BLaER1 treated with 17β-estradiol and CSF1 and Interleukin-3, amounts not matched to agents 10 nM and 100 nM (cell line): ENCODE measurements at regions not wholly inside any gene's neighbourhood (a gene's known extent, or its start where the extent isn't known, plus 50 kb on each side); places are given as distances from the start of the nearest gene placed in this dataset.

Source experiments
- H3K27ac ChIP-seq, 11 experiments: shearing (Covaris generic); formaldehyde crosslinking; 2 replicates each; pipeline ENCODE4 v1.8.1; 2022
- H3K27me3 ChIP-seq, 11 experiments: shearing (Covaris generic); formaldehyde crosslinking; 2 replicates each; pipeline ENCODE4 v1.8.1; 2022
- H3K36me3 ChIP-seq, 11 experiments: shearing (Covaris generic); formaldehyde crosslinking; 2 replicates each; pipeline ENCODE4 v1.8.1; 2022
- H3K4me1 ChIP-seq, 10 experiments: shearing (Covaris generic); formaldehyde crosslinking; 2 replicates each; pipeline ENCODE4 v1.8.1; 2022
- H3K4me2 ChIP-seq, 11 experiments: shearing (Covaris generic); formaldehyde crosslinking; 2 replicates each; pipeline ENCODE4 v1.8.1; 2022
- H3K4me3 ChIP-seq, 10 experiments: shearing (Covaris generic); formaldehyde crosslinking; 2 replicates each; pipeline ENCODE4 v1.8.1; 2022
- H3K9ac ChIP-seq, 11 experiments: shearing (Covaris generic); formaldehyde crosslinking; 2 replicates each; pipeline ENCODE4 v1.8.1; 2022
- H3K9me3 ChIP-seq, 11 experiments: shearing (Covaris generic); formaldehyde crosslinking; replicated peaks in 1 of 11; 2 replicates each; pipeline ENCODE4 v1.8.1; 2022
- H4K20me1 ChIP-seq, 11 experiments: shearing (Covaris generic); formaldehyde crosslinking; 2 replicates each; pipeline ENCODE4 v1.8.1; 2022
- Cebpa-rat ChIP-seq, 11 experiments: shearing (Covaris generic); IDR thresholded peaks; 2 replicates each; pipeline ENCODE4 v1.8.1; 2022

DNA sequence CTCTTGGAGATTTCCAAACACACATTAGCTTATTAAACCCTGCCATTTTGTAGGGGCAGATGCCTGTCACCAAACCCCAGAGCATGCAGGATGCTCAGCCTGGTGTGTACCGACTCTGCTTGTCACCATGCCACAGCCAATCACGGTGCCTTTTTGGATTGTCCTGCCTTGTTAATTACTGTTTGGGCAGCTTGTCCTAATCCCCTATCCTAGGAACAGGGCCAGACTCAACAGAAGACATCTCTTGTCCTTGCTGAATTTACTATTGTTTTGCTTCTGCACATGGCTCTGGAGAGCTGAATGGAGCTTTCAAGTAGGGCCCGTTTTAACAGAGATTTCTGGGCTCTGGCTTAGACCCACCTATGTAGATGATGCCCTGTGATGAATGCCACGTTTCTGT is 388.5 kb downstream of the AACS start:
- no peak overlapping the region for H3K27ac ChIP-seq
- H3K4me3 ChIP-seq, result no peak overlapping the region
- H3K4me1 ChIP-seq, result no peaks in the 10 kb centered on the region
- H3K4me2 ChIP-seq, result no peak overlapping the region
- no peaks in the 10 kb centered on the region for H4K20me1 ChIP-seq
- H3K36me3 ChIP-seq, result no peaks in the 10 kb centered on the region
- no peak for TF ChIP-seq Cebpa-rat (IDR thresholded peaks at IDR 0.05)
- H3K27me3 ChIP-seq, result no peaks in the 10 kb centered on the region
- peaks cover 25 to 45% (median 32%) of the 10 kb centered on the region in 11 experiments for H3K9me3 ChIP-seq
- H3K9ac ChIP-seq, result no peak overlapping the region

DNA sequence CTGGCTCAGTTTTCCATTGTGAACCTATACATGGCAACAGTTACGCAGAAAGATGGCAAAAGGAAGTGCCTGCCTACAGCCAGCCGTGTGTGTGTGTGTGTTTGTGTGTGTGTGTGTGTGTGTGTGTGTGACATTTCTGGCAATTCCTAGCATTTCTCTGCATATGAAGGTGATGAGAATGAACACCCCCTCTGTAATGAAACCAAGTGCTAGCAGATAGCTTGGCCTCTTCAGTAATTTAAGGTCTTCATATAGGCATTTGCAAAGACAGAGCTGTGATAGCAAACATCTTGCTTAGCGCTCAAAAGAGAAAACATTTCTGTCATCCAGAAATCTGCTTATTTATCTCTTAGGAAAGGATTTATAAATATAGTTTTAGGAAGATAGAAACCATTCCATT is 389.1 kb downstream of the AACS start:
- Histone ChIP-seq H3K36me3 (no peaks in the 10 kb centered on the region), H3K4me1 (no peaks in the 10 kb centered on the region), H3K27me3 (no peaks in the 10 kb centered on the region), H3K27ac (no peak overlapping the region), H4K20me1 (no peaks in the 10 kb centered on the region), H3K9ac (no peak overlapping the region), H3K4me3 (no peak overlapping the region), H3K4me2 (no peak overlapping the region), H3K9me3 (peaks cover 26 to 46% (median 33%) of the 10 kb centered on the region in 11 experiments)
- no peak for TF ChIP-seq Cebpa-rat (IDR thresholded peaks at IDR 0.05)

DNA sequence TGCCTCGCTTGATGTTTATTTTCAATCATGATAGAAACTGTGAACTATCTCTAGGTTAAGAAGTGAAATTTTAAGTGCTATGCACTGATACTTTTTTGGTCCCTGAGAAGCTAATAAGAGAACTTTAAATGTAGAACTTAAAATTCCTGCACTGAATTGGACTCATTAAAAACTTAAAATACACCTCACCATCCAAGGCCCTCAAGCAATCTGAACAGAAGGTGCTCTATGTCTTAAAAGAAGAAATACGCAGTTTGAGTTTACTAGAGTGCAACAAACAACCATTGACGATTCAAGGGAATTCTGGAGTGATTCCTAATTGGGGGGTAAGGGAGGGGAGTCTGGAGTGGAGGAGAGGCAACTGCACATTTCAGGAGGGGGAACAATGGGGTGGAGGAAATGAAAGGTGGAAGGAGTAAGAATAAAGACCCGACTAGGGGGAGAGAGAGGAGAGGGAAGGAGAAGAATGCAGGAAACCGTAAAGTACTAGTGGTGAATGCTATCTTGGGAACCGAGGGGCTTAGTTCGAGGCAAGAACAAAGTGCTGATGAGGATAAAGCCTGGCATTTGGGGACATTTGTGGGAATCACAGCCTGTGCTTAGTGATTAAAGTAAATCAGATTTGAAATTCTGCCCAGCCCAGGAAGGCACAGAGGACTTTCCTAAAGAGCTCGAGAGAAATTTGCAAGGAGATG is 389.7 kb downstream of the AACS start:
- TF ChIP-seq Cebpa-rat (IDR thresholded peaks at IDR 0.05), result no peak
- Histone ChIP-seq H3K9ac (no peak overlapping the region), H3K27me3 (no peaks in the 10 kb centered on the region), H3K4me1 (no peaks in the 10 kb centered on the region), H3K4me3 (no peak overlapping the region), H3K4me2 (no peak overlapping the region), H4K20me1 (no peaks in the 10 kb centered on the region), H3K9me3 (peaks cover 30 to 47% (median 38%) of the 10 kb centered on the region in 11 experiments), H3K27ac (no peak overlapping the region), H3K36me3 (no peaks in the 10 kb centered on the region)

DNA sequence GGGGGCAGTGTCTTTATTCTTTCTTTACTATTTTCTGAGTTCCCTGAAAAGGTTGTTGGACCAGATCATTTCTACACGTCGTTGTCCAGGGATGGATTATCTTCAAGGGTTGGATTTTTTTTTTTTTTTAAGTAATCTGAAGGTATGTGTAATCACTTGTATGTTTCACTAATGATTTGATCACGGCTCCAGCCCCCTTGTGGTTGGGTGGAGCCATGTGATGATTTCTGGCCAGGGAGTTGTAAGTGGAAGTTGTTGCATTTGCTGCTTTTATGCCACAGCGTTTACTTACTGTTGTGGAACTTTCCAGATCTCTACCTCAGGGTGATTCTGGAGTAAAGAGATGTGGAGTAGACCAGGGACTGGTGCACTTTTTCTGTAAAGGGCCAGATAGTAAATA is 390.3 kb downstream of the AACS start:
- no peak for TF ChIP-seq Cebpa-rat (IDR thresholded peaks at IDR 0.05)
- H3K9me3 ChIP-seq, result peaks cover 27 to 47% (median 37%) of the 10 kb centered on the region in 11 experiments
- H3K27me3 ChIP-seq, result no peaks in the 10 kb centered on the region
- H3K27ac ChIP-seq, result no peak overlapping the region
- no peaks in the 10 kb centered on the region for H3K36me3 ChIP-seq
- H4K20me1 ChIP-seq, result no peaks in the 10 kb centered on the region
- H3K4me2 ChIP-seq, result no peak overlapping the region
- H3K9ac ChIP-seq, result no peak overlapping the region
- H3K4me1 ChIP-seq, result no peaks in the 10 kb centered on the region
- H3K4me3 ChIP-seq, result no peak overlapping the region

DNA sequence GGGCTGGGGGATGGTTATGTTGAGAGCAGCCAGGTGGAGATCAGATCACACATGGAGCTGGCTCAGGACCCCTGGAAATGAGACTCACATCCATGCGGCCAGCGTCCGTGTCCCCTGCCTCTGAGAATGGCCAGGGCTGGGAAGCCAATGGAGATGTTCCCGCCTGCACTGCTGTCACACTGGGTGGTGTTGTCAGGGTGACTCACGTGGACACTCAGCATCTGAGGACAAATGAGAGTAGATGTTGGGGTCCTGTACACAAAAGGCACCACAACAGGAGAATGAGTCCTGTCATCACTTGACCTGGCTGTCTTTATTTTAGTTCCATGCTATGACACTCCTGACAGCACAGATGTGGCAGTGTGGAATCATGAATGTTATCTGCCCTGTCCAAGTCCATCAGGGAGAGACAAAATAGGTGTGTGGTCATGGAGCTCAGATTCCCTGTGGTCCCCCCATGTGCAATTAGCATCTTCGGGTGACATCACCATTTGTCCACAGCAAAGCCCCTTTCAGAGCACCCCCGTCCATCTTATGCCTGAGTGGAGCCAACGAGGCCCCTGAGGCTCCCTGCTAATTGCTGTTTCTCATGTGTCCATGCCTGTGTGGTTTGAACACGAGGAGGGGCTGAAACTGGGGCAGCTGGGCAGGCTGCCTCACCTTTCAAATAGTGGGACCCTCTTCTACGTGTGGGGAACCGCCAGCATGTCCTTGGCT is 393.5 kb downstream of the AACS start:
- H3K4me1 ChIP-seq, result no peaks in the 10 kb centered on the region
- no peaks in the 10 kb centered on the region for H3K27me3 ChIP-seq
- H3K9me3 ChIP-seq, result peaks cover 6 to 29% (median 16%) of the 10 kb centered on the region in 11 experiments; a peak in 21 of 22 replicates
- H3K4me3 ChIP-seq, result no peak overlapping the region
- TF ChIP-seq Cebpa-rat (IDR thresholded peaks at IDR 0.05), result no peak
- H4K20me1 ChIP-seq, result no peaks in the 10 kb centered on the region
- no peak overlapping the region for H3K4me2 ChIP-seq
- H3K9ac ChIP-seq, result no peak overlapping the region
- H3K36me3 ChIP-seq, result no peaks in the 10 kb centered on the region
- no peak overlapping the region for H3K27ac ChIP-seq

DNA sequence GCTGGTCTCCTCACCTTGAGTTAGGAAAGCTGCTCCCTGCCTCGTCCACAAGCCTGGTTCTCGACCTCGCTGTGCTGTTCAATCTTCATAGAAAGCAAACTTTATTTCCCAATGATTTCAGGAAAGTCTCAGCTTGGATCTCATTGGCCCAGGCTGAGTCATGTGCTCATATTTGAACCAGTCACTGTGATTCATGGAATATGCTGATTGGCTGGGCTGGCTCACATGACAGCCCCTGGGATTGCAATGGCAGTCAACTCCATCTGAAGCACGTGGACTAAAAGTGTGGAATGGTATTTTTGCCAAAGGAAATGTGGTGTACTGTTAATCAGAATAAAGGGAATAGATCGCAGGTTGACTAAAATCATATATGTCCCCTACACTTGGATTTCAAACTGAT is 396.6 kb downstream of the AACS start:
- Histone ChIP-seq H4K20me1 (no peaks in the 10 kb centered on the region), H3K4me3 (no peak overlapping the region), H3K27ac (no peak overlapping the region), H3K4me2 (no peak overlapping the region), H3K4me1 (no peaks in the 10 kb centered on the region), H3K9me3 (peaks cover 6 to 30% (median 16%) of the 10 kb centered on the region in 11 experiments; a peak in 21 of 22 replicates), H3K36me3 (no peaks in the 10 kb centered on the region), H3K9ac (no peak overlapping the region), H3K27me3 (no peaks in the 10 kb centered on the region)
- no peak for TF ChIP-seq Cebpa-rat (IDR thresholded peaks at IDR 0.05)

DNA sequence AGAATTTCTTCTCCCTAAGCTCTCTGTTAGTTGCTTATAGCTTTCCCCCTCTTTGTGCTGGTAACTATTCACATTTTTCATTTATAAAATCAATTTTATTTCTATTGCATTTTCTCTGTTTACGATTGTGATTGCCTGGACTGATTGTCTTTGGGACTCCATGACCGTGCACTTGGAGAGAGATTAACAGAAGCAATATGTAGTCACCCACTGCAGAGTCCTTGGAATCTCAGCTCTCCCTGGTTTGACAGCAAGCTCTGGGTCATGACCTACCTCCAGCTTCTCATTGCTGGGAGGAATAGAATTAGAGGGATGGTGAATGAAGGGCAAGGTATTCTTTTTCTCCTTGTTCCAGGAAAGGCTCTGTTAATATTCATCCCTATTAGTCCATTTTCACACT is 398.2 kb downstream of the AACS start:
- Histone ChIP-seq H3K4me3 (no peak overlapping the region), H4K20me1 (no peaks in the 10 kb centered on the region), H3K36me3 (no peaks in the 10 kb centered on the region), H3K9ac (no peak overlapping the region), H3K9me3 (peaks cover 6 to 29% (median 16%) of the 10 kb centered on the region in 11 experiments; a peak in 21 of 22 replicates), H3K4me2 (no peak overlapping the region), H3K27ac (no peak overlapping the region), H3K4me1 (no peaks in the 10 kb centered on the region), H3K27me3 (no peaks in the 10 kb centered on the region)
- no peak for TF ChIP-seq Cebpa-rat (IDR thresholded peaks at IDR 0.05)

DNA sequence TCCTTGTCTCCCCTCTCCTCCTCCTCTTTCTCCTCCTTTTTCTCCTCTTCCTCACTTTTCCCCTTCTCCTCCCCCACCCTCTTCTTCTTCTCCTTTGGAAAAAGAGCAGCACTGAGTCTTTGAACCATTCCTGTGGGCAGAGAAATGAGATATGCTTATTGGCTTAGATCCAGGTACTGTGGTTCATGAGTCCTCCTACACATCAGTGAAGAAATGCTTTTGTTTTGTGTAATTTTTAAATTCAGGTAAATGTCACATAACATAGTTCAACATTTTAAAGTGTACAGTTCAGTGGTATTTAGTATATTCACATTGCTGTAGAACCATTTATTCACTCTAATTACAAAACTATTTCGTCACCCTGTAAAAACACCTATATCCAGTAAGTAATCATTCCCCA is 402.1 kb downstream of the AACS start:
- Histone ChIP-seq H3K9ac (no peak overlapping the region), H3K36me3 (no peaks in the 10 kb centered on the region), H3K4me2 (no peak overlapping the region), H3K27ac (no peak overlapping the region), H3K4me1 (no peaks in the 10 kb centered on the region), H4K20me1 (no peaks in the 10 kb centered on the region), H3K27me3 (no peaks in the 10 kb centered on the region), H3K4me3 (no peak overlapping the region), H3K9me3 (peaks cover 0 to 4% (median 0%) of the 10 kb centered on the region in 11 experiments; a peak in 1 of 22 replicates)
- no peak for TF ChIP-seq Cebpa-rat (IDR thresholded peaks at IDR 0.05)

DNA sequence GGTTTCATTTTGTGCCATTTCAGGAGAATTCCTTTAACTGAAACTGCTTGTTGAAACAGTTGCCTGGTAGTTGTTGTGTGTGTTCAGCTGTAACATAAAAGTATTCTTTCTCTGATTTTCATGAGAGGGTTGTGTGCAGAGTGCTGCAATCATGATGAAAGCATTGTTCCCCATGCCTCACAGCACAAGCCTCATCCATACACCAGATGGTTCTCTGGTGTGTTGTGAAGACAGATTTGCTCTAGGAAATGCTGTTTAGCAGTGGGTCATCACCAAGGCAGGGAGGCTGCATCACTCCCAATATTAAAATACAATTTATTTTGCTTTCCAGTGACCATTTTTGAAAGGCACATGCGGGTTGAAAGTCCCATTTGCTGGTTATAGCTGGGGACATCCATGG is 404.4 kb downstream of the AACS start:
- Histone ChIP-seq H3K9ac (no peak overlapping the region), H4K20me1 (no peaks in the 10 kb centered on the region), H3K4me1 (no peaks in the 10 kb centered on the region), H3K9me3 (peaks cover 0 to 3% (median 0%) of the 10 kb centered on the region in 11 experiments; a peak in 1 of 22 replicates), H3K27me3 (no peaks in the 10 kb centered on the region), H3K36me3 (no peaks in the 10 kb centered on the region), H3K4me2 (no peak overlapping the region), H3K27ac (no peak overlapping the region), H3K4me3 (no peak overlapping the region)
- TF ChIP-seq Cebpa-rat (IDR thresholded peaks at IDR 0.05), result no peak
